DOHH2 (cell line): ENCODE measurements at regions not wholly inside any gene's neighbourhood (a gene's known extent, or its start where the extent isn't known, plus 50 kb on each side); places are given as distances from the start of the nearest gene placed in this dataset.

ENCODE experiments used
- H3F3A ChIP-seq: fragments of 200-600 bp; sonication (generic), shearing (Covaris generic); 2 replicates; pipeline ENCODE4 v1.6.0; 2016; ENCODE audit warnings: antibody characterized with exemption, mild to moderate bottlenecking; ENCODE audit not compliant: control insufficient read depth, insufficient read depth
- H3K27ac ChIP-seq: fragments of 200-600 bp; sonication (generic); 2 replicates; pipeline ENCODE4 v1.5.1; 2014; ENCODE audit warnings: low read depth, mild to moderate bottlenecking, low read length, moderate library complexity
- H3K27me3 ChIP-seq: fragments of 200-600 bp; sonication (generic); 2 replicates; pipeline ENCODE4 v1.6.1; 2014; ENCODE audit warnings: mild to moderate bottlenecking, low read length, mixed read lengths; ENCODE audit not compliant: control insufficient read depth
- H3K36me3 ChIP-seq: fragments of 200-600 bp; sonication (generic); 2 replicates; pipeline ENCODE4 v1.6.1; 2014; ENCODE audit warnings: mild to moderate bottlenecking, low read length, moderate library complexity, mixed read lengths; ENCODE audit not compliant: control insufficient read depth
- H3K4me1 ChIP-seq: fragments of 200-600 bp; sonication (generic); 2 replicates; pipeline ENCODE4 v1.6.1; 2014; ENCODE audit warnings: mild to moderate bottlenecking, low read length, mixed read lengths; ENCODE audit not compliant: control insufficient read depth
- H3K4me2 ChIP-seq: fragments of 200-600 bp; sonication (generic); 2 replicates; pipeline ENCODE4 v1.6.0; 2014; ENCODE audit warnings: mild to moderate bottlenecking, low read length, moderate library complexity
- H3K4me3 ChIP-seq: fragments of 200-600 bp; sonication (generic); 2 replicates; pipeline ENCODE4 v1.5.1; 2014; ENCODE audit warnings: mild to moderate bottlenecking, low read length, mixed read lengths
- H3K79me2 ChIP-seq: fragments of 200-600 bp; sonication (generic); 2 replicates; pipeline ENCODE4 v1.6.1; 2014; ENCODE audit warnings: mild to moderate bottlenecking, low read length, mixed read lengths; ENCODE audit not compliant: control insufficient read depth
- H3K9me2 ChIP-seq: fragments of 200-600 bp; sonication (generic); replicated peaks from 2 replicates; pipeline ENCODE4 v1.6.1; 2014; ENCODE audit warnings: mild to moderate bottlenecking, low read length, mixed read lengths; ENCODE audit not compliant: control insufficient read depth
- H3K9me3 ChIP-seq: fragments of 200-600 bp; sonication (generic); 2 replicates; pipeline ENCODE4 v1.6.1; 2014; ENCODE audit warnings: antibody characterized with exemption, low read length, mixed read lengths; ENCODE audit not compliant: control insufficient read depth, insufficient read depth
- H4K20me1 ChIP-seq: fragments of 200-600 bp; sonication (generic); 2 replicates; pipeline ENCODE4 v1.6.0; 2014; ENCODE audit warnings: low read depth, mild to moderate bottlenecking, antibody characterized with exemption, low read length, moderate library complexity; ENCODE audit not compliant: control insufficient read depth, insufficient read depth
- CTCF ChIP-seq: fragments of 200-600 bp; sonication (generic); IDR thresholded peaks from one replicate; pipeline ENCODE4 v1.5.1; 2014; ENCODE audit warnings: antibody characterized with exemption, mild to moderate bottlenecking, low read depth, low read length; ENCODE audit not compliant: poor library complexity, severe bottlenecking
- EZH2phosphoT487 ChIP-seq: fragments of 200-600 bp; sonication (generic); IDR thresholded peaks from 2 replicates; pipeline ENCODE4 v1.6.1; 2017; ENCODE audit warnings: borderline replicate concordance, mild to moderate bottlenecking, antibody characterized with exemption, low read length, moderate library complexity, mixed read lengths

DNA sequence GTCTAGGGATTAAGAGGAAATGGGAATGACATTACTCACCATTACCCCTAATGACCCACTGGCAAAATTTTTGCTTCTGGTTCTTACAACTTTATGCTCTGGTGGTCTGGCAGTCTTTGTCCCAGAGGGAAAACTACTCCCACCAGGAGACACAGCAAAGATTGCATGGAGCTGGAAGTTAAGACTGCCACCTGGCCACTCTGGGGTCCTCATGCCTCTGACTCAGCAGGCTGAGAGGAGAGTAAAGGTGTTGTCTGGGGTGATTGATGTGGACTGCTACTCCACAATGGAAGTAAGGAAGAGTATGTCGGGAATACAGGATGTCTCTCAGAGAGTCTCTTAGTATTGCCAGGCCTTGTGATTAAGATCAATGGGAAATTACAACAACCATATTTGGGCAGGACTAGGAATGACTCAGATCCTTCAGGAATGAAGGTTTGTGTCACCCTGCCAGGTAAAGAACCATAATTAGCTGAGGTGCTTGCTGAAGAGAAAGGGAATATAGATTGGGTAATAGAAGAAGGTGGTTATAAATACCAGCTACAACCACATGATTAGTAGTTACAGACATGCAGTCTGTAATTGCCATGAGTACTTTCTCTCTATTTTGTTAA, 215.5 kb downstream of the GPAT3 start:
- Histone ChIP-seq H3K4me2 (no peak overlapping the region), H3K4me1 (no peaks in the 10 kb centered on the region), H3K9me2 (no peaks in the 10 kb centered on the region), H4K20me1 (no peaks in the 10 kb centered on the region), H3K36me3 (no peaks in the 10 kb centered on the region), H3F3A (no peaks in the 10 kb centered on the region), H3K79me2 (no peaks in the 10 kb centered on the region), H3K9me3 (no peaks in the 10 kb centered on the region), H3K27ac (no peak overlapping the region), H3K27me3 (no peaks in the 10 kb centered on the region), H3K4me3 (no peak overlapping the region)
- TF ChIP-seq EZH2phosphoT487 (no peak), CTCF (no peak)

DNA sequence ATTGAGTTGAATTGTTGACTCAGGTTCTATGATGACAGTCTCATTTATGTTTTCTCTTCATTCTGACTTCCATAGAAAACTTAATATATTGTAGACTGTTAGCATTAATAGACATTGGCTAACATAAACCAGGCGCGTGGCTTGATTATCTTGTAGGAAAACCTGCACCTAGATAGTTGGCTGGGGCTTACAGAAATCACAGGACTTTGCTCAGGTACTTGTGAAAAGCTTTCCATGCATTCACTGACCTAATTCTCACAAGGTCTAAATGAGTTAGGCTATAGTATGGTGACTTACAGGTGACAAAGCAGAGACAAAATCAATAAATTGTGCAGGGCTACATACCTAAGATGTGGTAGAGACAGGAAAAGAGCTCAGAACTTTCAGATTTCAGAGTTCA, 212.8 kb downstream of the GPAT3 start:
- Histone ChIP-seq H3K36me3 (no peaks in the 10 kb centered on the region), H3K9me3 (no peaks in the 10 kb centered on the region), H4K20me1 (no peaks in the 10 kb centered on the region), H3K4me3 (no peak overlapping the region), H3F3A (no peaks in the 10 kb centered on the region), H3K4me1 (no peaks in the 10 kb centered on the region), H3K9me2 (no peaks in the 10 kb centered on the region), H3K79me2 (no peaks in the 10 kb centered on the region), H3K27me3 (no peaks in the 10 kb centered on the region), H3K27ac (no peak overlapping the region), H3K4me2 (no peak overlapping the region)
- TF ChIP-seq CTCF, result no peak
- TF ChIP-seq EZH2phosphoT487, result no peak

- Histone ChIP-seq H3F3A (no peaks in the 10 kb centered on the region), H3K27ac (no peak overlapping the region), H3K79me2 (no peaks in the 10 kb centered on the region), H3K27me3 (no peaks in the 10 kb centered on the region), H3K9me2 (no peaks in the 10 kb centered on the region), H3K4me2 (no peak overlapping the region), H3K4me3 (no peak overlapping the region), H3K36me3 (no peaks in the 10 kb centered on the region), H3K4me1 (no peaks in the 10 kb centered on the region), H4K20me1 (no peaks in the 10 kb centered on the region), H3K9me3 (no peaks in the 10 kb centered on the region)
- no peak for TF ChIP-seq CTCF
- no peak for TF ChIP-seq EZH2phosphoT487
Observed at GRCh38 chr4:83738895-83739294, 203.0 kb downstream of the GPAT3 start.

DNA sequence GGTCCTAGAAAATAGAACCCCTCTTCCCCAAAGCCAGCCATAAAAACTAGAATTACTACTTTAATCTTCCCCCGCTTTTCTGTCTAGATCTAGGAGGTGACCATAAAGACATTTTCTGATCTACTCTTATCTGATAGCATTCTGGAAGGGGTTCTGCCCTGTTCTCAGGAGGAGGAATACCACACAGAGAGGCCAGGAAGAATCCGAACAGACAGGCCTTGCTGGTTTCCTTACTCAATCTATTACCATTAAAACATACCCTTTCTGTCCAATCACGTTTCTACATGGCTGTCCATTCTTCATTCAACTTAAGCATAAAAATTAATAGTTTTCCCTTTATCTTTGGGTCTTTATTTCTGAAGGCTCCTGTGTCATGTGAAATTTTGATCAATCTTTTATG, 198.7 kb downstream of the GPAT3 start:
- no peaks in the 10 kb centered on the region for H3K79me2 ChIP-seq
- TF ChIP-seq CTCF (no peak), EZH2phosphoT487 (no peak)

More for the DNA sequence above, 198.7 kb downstream of the GPAT3 start:
- Histone ChIP-seq H3K36me3 (no peaks in the 10 kb centered on the region), H3K4me3 (no peak overlapping the region), H3K4me1 (no peaks in the 10 kb centered on the region), H3K9me2 (no peaks in the 10 kb centered on the region), H4K20me1 (no peaks in the 10 kb centered on the region), H3K9me3 (no peaks in the 10 kb centered on the region), H3F3A (no peaks in the 10 kb centered on the region), H3K27ac (no peak overlapping the region), H3K4me2 (no peak overlapping the region), H3K27me3 (no peaks in the 10 kb centered on the region)
